Ishikawa (cell line): ENCODE measurements at regions not wholly inside any gene's neighbourhood (a gene's known extent, or its start where the extent isn't known, plus 50 kb on each side); places are given as distances from the start of the nearest gene placed in this dataset.

Source experiments
- CEBPB ChIP-seq: IDR thresholded peaks from 2 replicates; pipeline ENCODE4 v1.6.1; 2012
- MAX ChIP-seq: IDR thresholded peaks from 2 replicates; pipeline ENCODE4 v1.6.1; 2012
- RAD21 ChIP-seq: IDR thresholded peaks from 2 replicates; pipeline ENCODE4 v1.6.1; 2012; ENCODE audit warnings: low read depth

DNA sequence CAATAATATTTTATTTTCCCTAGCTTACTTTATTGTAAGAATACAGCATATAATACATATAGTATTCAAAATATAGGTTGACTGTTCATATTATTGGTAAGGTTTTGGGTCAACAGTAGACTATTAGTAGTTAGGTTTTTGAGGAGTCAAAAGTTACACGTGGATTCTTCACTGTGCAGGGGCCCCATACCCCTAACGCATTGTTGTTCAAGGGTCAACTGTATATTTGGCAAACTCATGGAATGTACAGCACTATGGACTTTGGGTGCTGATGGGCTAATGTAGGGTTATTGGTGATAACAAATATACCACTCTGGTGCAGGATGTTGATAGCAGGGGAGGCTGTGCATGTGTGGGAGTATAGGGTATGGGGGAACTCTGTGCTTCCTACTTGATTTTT lies 397.2 kb downstream of the BCKDHB start:
- TF ChIP-seq CEBPB, result no peak
- TF ChIP-seq RAD21, result no peak
- no peak for TF ChIP-seq MAX
